Fibroblast of peridontal ligament (primary cell): ENCODE measurements at regions not wholly inside any gene's neighbourhood (a gene's known extent, or its start where the extent isn't known, plus 50 kb on each side); places are given as distances from the start of the nearest gene placed in this dataset.

ENCODE experiments used
- DNase-seq: peaks from one replicate; pipeline ENCODE4 v3.0.0-alpha.2; 2010; ENCODE audit errors: extremely low read depth

DNA sequence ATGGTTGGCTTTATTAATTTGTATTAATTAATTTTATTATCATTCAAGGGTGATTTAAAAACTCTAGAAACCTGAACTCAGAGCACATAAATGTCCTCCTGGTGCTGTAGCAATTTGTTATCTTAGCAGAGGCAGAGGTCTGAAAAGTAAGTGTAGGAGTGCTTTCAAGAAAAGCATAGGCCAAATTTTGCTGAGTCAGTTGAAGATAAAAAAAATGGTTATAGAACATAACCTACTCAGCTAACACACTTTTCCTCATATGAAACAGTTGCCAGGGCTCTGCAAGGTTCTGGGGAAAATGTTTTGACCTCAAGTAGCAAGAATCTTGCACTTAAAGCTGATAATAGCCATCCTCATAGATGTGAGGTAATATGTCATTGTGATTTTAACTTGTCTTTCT is 53.5 kb upstream of the CHODL start:
- DNase-seq, result no peak

DNA sequence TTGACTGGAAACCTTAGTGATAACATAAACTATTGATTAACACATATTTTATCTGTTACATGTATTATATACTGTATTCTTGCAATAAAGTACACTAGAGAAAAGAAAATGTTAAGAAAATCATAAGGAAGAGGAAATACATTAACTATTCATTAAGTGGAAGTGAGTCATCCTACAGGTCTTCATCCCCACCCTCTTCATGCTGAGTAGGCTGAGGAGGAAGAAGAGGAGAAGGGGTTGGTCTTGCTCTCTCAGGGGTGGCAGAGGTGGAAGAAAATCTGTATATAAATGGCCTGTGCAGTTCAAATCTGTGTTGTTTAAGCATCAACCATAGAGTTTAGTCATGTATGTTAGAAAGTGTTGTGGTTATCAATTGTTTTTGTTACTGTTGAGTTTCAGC is 66.1 kb upstream of the CHODL start:
- no peak for DNase-seq

DNA sequence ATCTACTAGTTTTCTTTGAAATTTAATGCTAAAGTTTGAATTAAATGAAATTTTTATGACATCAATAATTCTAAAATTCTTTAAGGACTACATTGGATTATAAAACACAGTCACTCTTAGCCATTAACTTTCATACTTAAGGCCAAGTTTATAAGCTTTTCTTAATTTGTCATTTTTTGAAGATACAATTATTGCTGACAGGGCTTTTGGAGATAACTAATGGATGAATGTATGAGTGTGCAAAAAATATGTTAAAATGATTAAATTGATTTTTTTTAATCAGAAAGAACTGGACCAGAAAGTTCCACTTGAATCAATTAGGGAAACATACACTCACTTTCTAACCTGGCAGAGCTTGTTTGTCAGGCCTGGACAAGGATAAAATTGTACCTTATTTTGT is 70.3 kb upstream of the CHODL start:
- no peak for DNase-seq

DNA sequence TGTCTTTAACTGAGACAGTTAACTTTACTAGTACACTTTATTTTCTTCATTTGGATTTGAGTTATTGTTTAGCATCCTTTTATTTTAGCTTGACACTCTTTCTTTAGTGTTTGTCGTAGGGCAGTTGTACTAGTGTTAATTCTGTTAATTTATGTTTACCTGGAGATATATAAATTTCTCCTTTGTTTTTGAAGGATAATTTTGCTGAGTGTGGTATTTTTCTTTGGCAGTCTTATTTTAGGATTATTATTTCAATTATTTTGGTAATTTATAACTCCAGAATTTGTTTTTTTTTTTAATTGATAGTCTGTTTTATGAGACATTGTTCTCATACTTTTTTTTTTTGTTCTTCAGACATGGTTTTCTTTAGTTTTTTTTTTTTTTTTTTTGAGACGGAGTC is 73.8 kb upstream of the CHODL start:
- no peak for DNase-seq

DNA sequence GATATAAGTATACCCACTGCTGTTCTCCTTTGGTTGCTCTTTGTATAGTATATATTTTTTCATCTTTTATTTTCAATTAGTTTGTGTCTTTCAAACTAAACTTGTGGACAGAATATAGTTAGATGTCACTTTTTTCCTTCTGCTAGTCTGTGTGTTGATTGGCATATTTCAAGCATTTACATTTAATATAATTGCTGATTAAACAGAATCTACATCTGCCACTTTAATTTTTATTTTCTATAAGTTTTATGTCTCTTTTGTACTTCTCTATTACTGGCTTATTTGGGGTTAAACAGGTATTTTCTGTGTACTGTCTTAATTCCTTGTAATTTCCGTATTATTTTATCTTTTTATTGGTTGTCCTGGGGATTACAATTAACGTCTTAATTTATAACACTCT is 74.4 kb upstream of the CHODL start:
- no peak for DNase-seq

DNA sequence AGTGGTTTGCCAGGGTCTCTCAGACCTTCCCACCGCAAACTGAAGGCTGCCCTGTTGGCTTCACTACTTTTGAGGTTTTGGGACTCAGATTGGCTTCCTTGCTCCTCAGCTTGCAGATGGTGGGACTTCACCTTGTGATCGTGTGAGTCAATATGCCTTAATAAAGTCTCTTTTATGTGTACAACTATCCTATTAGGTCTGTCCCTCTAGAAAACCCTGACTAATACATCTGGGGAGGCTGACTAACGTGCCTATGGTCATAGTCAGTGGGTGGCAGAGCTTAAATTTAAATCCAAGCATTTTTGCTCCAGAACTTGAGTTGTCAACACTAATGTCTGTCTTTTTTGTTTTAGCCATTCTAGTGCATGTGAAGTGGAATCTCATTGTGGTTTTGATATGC is 76.5 kb upstream of the CHODL start:
- no peak for DNase-seq

DNA sequence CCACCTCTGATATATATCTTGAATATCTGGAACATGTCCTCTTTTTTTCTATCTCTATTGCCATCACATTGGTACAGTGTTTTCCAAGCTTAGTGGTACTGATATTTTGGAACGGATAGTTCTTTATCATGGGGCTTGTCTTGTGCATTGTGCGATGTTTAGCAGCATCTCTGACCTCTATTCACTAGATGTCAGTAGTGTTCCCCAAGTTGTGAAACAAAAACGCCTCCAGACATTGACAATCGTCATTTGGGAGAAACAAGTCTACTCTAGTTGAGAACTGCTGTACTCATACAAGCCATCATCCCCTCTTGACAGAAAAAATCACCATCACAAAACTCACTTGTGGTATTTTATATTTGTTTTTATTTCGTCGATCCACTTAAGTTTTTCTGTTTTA is 79.7 kb upstream of the CHODL start:
- no peak for DNase-seq

DNA sequence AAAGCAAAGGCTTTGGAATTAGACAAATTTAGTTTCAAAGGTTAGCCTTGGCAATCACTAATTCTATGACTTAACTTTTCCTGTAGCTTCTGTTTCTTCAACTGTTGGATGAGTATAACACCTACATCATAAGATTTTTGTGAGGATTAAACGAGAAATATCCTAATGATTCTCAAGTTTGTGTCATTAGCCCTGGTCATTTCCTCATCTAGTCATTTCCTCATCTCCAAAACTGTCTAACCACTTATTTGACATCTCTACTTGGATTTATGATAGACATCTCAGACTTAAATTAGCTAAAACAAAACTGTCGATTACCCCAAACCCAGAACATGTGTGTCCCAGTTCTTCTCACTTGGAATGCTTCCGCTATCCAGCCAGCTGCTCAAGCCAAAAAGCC is 80.2 kb upstream of the CHODL start:
- DNase-seq, result no peak

DNA sequence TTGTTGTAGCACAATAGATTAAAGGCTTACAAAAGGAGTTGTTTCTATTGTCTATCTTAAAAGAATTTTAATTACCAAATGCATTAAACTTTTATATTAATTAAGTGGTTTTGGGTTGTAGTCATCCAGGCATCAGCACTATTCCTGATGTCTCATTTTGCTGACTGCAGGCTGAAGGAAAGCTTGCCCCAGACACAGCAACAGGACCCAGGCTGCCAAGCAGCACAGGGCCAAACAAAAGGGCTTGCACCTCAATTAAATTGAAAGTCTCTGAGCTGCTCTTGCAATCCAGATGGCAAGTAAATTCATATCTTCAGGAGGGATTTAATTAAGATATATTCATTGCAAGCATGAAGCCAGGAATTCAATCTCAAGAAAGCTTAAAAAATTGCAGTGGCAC is 80.7 kb upstream of the CHODL start:
- no peak for DNase-seq

DNA sequence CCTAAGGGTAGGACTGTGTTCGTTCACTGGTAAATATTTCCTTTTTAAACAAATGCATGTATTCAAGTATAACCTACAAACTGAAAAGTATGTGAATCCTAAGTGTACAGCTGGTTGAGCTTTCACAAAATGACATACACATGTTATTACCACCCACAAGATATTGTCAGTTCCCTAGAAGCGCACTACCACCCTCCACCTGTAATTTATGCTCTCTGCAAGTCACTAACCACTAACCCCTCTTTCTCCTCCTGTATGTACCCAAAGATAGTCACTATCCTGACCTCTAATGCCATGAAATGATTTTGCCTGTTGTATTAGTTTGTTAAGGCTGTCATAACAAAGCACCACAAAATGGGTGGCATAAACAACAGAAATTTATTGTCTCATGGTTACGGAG is 82.8 kb upstream of the CHODL start:
- no peak for DNase-seq

DNA sequence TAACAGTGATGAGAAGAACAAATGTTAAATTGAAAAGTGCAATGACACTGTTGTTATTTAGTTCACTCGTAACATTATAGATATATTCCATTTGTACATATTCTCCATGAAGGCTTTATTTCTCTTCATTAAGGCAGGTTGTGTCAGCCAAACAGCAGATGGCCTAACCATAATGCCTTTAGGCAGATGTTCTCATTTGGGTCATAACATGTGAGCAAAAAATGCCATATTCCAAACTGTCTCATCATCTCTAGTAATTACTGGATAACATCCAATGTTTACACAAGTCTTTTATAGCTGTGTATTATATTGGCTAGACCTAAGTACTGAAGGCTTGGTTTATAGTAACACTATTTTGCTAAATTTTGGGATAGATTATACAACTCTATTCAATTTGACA is 87.2 kb upstream of the CHODL start:
- DNase-seq, result no peak

DNA sequence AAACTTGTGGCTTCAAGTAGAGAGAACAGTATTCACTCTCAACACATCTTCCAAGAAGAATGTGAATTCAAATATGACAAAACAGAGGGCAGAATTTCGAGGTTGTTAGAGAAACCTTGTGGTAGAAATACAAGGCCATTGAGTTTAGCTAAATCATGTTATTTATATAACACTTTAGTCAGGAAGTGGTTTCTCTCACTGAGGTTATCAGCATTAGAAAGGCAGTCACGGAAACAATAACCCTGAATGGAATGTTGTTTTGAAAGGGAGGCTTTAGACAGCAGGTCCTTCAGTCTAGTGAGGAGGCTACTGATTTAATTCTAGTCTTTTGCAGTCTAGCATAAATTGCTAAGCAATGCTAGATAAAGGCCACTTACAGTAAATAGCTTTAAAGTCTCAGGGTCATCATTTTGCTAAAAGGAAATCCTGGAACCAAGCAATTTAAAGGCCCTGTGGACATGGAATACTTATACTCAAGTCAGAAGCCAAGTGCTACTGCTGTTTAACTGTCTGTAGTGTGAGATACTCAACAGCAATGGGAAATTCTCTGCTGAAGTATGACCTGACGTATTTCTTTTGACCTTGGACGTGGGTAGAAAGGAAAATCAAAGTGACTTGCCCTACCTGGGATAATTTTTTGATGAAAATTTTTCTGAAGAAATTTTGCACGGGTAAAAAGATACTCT is 89.0 kb upstream of the CHODL start:
- no peak for DNase-seq

DNA sequence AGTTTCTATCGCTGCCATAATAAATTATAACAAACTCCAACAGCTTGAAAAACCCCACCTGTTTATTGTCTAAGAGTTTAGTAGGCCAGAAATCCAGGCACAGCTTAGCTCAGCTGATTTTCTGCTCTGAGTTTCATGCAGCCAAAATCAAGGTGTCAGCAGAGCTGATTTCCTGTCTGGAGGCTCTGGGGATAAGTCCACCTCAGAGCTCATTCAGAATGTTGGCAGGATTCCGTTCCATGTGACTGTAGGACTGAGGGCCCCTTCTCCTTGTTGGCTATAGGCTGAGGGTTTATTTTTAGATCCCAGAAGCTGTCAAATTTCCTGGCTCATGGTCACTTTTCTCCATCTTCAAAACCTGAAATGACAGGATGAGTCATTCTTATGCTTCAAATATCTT is 91.6 kb upstream of the CHODL start:
- no peak for DNase-seq

DNA sequence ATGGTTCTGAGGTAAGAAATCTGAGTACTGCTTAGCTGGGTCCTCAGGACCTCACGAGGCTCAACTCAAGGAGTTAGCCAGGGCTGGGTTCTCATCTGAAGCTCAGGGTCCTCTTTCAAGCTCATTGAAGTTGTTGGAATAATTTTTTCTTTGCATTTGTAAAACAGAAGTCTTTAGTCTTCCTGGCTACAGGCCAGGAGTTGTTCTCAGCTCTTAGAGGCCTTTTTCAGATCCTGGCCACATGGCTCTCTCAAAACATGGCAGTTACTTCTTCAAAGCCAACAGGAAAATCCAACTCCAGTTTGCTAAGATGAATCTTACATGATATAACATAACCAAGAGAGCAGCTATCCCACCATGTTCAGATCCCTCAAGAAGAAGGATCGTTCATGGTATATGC is 92.3 kb upstream of the CHODL start:
- DNase-seq, result no peak

DNA sequence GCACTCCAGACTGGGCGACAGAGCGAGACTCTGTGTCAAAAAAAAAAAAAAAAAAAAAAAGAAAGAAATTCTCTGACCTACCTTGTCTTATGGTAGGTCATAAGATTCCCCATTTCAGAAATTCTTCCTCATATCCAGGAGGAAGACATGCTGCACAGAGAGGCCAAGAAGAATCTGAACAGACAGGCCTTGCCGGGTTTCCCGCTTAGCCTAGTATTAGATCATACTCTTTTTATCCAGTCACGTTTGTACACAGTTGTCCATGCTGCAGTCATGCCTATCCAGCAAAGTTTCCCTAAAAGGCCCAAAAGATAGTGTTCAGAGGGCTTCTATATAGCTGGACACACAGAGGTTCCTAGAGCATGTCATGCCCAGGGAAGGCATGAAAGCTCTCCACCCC is 93.6 kb upstream of the CHODL start:
- no peak for DNase-seq

DNA sequence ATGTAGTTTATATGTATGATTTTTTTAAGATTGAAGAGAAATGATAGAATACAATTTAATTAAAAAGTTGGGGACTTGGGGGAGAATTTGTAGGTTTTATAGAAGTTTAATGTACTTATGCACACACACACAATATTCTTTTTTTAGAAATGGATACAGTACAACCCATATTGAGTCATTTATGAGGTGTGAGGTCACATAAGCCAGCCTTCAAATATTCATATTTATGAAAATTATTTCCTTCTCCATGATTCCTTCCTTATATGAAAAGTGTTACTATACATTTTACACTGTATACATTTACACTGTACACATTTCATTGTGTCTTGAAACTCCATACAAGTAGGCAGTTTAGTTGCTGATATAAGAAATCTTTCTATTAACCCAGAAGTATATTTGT is 96.2 kb upstream of the CHODL start:
- no peak for DNase-seq

DNA sequence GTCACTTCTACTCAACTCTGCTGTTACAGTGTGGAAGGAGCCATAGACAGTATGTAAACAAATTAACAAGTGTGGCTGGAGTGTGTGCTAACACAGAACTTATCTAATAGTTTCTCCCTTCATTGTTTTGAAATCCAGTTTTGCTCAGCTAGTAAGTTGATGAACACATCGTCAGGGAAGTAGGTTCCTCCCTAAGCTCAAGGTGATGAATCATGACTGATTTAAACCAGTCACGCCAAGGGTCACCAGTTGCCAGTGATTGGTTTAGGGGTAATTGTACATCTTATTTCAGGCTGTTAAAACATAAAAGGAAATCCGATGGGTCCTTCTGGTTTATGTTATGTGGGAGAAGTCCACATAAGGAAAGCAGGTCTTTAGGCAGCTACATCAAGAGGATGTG is 97.0 kb upstream of the CHODL start:
- DNase-seq, result no peak

DNA sequence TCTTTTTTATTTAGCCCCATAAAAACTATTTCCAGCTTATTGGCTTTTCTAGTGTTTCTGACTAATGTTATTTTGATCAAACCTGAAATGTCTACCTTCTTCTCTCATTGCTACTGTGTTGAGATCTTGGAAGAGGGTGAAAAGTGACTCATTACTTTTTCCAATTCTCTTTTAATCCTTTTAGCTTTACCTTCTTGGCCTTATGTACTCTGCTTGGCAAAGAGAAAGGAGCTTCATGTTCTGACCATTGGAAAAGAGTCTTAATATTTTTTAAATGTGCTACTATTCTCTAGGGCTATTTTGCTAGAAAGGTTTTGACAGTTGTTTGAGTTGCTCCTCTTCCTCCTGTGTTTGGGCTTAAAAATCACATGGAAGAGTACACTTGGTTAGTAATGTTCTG is 97.8 kb upstream of the CHODL start:
- no peak for DNase-seq

DNA sequence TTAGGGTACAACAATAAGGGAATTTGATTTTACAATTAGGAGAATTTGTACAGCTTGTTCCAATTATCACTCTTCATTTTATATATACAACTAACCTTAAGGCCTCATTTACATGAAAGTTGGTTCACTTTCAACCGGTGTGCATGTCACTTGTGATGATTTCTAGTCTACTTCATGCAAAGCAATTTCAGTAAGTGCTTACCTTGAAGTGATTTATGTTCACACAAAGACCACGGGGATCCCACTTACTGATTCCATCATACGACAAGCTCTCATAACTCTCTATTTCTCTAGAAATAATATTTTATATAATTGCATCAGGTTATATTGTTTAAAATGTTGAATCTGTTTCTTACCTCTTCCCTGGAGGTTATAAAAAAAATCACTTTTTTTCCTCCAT is 100.3 kb upstream of the CHODL start:
- no peak for DNase-seq

DNA sequence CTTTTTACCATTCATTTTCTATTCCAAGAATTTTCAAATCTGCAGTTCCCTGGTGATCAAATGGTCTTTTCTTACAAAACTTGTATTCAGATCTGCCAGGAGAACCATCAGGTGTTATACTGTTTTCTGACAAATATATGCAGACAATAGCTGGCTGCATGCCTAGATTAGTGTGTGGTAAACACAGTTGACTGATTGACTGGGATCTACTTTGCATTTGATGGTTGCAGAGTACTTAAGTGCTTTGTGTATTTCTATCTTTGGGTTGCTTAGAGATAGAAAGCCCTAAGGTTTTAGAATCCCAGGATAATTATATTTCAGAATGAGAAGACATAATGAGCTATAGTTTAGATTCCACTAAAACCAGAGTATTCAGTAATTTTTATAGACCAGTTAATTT is 102.0 kb upstream of the CHODL start:
- DNase-seq, result no peak

DNA sequence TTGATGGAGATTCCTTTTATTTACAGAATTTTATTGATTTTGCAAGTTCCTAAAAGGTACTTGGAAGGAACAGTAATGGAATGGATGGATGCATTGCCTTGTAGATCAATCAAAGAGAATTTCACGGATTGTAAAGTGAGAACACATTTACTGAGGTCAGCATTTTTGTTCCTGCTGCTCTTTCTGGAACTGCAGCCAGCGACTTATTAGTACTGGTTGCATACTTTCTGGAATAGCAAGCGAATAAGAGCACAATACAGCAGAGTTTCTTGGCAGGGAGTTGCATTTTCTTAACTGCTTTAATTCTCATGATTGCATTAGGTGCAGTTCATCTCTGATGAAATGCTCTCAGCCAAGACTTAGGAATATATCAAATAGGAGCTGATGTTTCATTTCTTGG is 106.1 kb upstream of the CHODL start:
- DNase-seq, result no peak

DNA sequence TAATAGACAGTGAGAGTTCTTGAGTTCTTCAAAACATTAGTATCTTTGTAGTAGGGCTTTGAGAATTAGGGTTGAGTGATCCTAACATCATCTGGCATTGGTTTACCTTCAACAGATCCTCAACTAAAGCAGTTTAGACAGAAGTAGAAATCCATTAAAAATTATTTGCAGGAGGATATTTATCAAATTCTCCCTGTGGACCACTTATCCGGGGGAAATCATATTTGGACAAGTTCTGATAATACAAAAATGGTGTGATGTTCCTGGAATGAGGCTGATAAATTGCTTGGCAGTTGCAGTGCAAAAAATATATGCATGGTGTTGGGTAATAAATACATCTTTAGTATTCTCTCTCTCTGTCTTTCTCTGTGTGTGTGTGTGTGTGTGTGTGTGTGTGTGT is 115.1 kb upstream of the CHODL start:
- no peak for DNase-seq

DNA sequence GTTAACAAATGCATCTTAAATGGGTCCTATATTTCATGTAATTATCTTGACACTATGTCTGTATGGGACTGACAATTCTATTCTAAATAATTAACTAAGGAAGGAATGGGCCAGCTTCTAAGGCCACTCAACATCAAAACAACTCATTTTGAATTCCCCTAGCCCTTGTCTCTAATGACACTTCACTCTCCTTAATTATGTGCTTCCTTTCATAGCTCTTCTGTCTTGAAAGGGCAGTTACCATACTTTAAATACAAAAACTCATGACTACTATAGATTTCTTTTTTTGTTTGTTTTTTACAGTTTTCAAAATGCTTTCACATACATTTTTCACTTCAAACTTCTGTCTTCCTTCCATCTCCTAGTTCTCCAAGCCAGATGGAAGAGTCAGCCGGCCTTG is 126.1 kb upstream of the CHODL start:
- DNase-seq, result no peak

DNA sequence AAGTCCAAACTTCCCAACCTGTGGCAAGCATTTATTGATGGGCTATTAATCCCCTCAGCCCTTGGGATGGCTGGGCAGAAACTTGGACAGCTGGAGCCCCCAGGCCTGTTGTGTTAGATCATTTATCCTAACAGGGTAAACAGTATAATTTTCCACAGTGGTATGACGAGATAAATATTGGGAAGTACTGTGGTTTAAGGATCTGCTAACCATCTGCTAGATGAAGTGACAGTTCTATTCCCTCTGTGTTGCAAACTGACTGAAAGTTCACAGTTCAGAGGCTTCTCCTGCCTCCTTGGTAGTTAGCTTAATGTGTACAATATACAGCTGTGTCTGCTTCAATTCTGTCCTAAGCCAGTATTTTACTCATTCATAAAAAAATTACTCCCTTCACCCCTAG is 127.5 kb upstream of the CHODL start:
- DNase-seq, result no peak

DNA sequence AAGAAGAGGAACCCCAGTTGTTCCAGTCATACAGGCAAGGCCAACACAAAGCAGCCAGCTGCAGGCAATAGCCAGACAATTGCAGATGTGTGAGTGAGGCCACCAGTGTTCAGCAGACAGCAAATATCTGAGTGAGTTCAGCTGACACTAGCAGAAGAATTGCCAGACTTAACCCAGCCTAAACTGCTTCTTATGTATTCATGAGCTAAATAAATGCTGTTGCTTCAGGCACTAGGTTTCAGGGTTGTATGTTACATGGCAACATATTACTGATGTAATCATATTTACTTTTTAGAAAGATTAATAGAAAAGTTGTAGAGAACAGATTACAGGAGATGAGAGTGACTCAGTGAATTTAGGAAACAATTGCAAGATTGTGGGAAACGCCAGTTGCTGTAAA is 129.8 kb upstream of the CHODL start:
- DNase-seq, result no peak
